Duodenal mucosa (tissue), 2 donors: ENCODE measurements at regions not wholly inside any gene's neighbourhood (a gene's known extent, or its start where the extent isn't known, plus 50 kb on each side); places are given as distances from the start of the nearest gene placed in this dataset.

Experiments
- H3K27ac ChIP-seq: one replicate; pipeline ENCODE4 v1.7.0; 2013; ENCODE audit warnings: low read depth, low read length
- H3K27me3 ChIP-seq, 2 donors: one replicate each; pipeline ENCODE4 v1.7.0; 2013; ENCODE audit warnings: low read length in 2 of 2, control low read depth in 1 of 2; ENCODE audit not compliant: insufficient read depth in 2 of 2, control insufficient read depth in 1 of 2
- H3K36me3 ChIP-seq, 2 donors: one replicate each; pipeline ENCODE4 v1.7.0; 2013; ENCODE audit warnings: low read length in 2 of 2, control low read depth in 1 of 2; ENCODE audit not compliant: insufficient read depth in 2 of 2, control insufficient read depth in 1 of 2
- H3K4me1 ChIP-seq, 2 donors: one replicate each; pipeline ENCODE4 v1.7.0; 2013; ENCODE audit warnings: low read length in 2 of 2, control low read depth in 1 of 2; ENCODE audit not compliant: insufficient read depth in 2 of 2, control insufficient read depth in 1 of 2
- H3K4me3 ChIP-seq, 2 donors: one replicate each; pipeline ENCODE4 v1.7.0; 2013; ENCODE audit warnings: low read length in 2 of 2, low read depth in 1 of 2
- H3K9ac ChIP-seq, 2 donors: one replicate each; pipeline ENCODE4 v1.7.0; 2013; ENCODE audit warnings: low read length in 2 of 2, low read depth in 1 of 2
- H3K9me3 ChIP-seq, 2 donors: one replicate each; pipeline ENCODE4 v1.7.0; 2013; ENCODE audit warnings: low read length in 2 of 2, control low read depth in 1 of 2; ENCODE audit not compliant: control insufficient read depth in 1 of 2

DNA sequence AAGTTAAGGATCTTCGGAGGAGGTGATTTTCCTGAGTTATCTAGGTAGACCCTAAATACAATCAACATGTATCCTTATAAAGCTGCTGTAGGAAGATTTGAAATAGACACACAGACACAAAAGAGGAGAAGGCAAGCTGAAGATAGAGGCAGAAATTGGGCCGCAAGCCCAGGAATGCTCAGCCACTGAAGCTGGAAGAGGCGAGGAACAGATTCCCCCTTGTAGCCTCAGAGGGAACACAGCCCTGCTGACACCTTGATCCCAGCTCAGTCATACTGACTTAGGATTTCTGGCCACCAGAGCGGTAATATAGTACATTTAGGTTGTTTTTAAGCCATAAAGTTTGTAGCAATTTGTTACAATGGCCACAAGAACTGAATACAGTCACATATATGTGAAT is 90.9 kb downstream of the ETAA1 start:
- no peak overlapping the region for H3K4me3 ChIP-seq
- no peak overlapping the region for H3K9ac ChIP-seq
- no peaks in the 10 kb centered on the region for H3K9me3 ChIP-seq
- H3K36me3 ChIP-seq: no peaks in the 10 kb centered on the region
- H3K27me3 ChIP-seq: no peaks in the 10 kb centered on the region
- no peak overlapping the region for H3K27ac ChIP-seq
- H3K4me1 ChIP-seq: no peaks in the 10 kb centered on the region

GRCh38 chr2:67489396-67489795 is 92.3 kb downstream of the ETAA1 start:
- Histone ChIP-seq H3K36me3 (no peaks in the 10 kb centered on the region), H3K4me3 (no peak overlapping the region), H3K27ac (no peak overlapping the region), H3K4me1 (no peaks in the 10 kb centered on the region), H3K9me3 (no peaks in the 10 kb centered on the region), H3K27me3 (no peaks in the 10 kb centered on the region), H3K9ac (no peak overlapping the region)

- Histone ChIP-seq H3K27ac (no peak overlapping the region), H3K36me3 (no peaks in the 10 kb centered on the region), H3K27me3 (no peaks in the 10 kb centered on the region), H3K4me1 (no peaks in the 10 kb centered on the region), H3K9me3 (no peaks in the 10 kb centered on the region), H3K9ac (no peak overlapping the region), H3K4me3 (no peak overlapping the region)
Measured at GRCh38 chr2:67498931-67499330, 101.8 kb downstream of the ETAA1 start.

DNA sequence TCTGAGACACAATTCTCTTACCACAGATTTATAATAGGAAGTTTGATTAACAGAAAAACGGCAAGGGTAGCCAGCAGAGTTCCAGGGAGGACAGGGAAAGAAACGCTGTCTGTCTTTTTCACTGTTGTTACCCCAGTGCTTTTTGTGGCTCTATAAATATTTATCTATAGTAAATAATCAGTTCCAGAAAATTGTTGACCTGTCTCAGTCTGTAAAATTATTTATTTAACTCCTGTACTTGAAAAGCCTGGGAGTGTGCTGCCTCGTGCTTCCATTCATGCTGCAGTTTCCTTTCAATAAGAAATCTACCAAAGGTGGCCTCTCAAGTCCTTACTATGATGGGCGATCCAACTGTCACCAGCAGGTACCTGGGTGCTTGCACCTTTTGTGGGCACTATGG is 102.9 kb downstream of the ETAA1 start:
- no peaks in the 10 kb centered on the region for H3K4me1 ChIP-seq
- H3K27ac ChIP-seq: no peak overlapping the region
- H3K9me3 ChIP-seq: no peaks in the 10 kb centered on the region
- H3K4me3 ChIP-seq: no peak overlapping the region
- no peak overlapping the region for H3K9ac ChIP-seq
- H3K27me3 ChIP-seq: no peaks in the 10 kb centered on the region
- no peaks in the 10 kb centered on the region for H3K36me3 ChIP-seq

GRCh38 chr2:67500541-67500940 is 103.4 kb downstream of the ETAA1 start:
- Histone ChIP-seq H3K4me1 (no peaks in the 10 kb centered on the region), H3K36me3 (no peaks in the 10 kb centered on the region), H3K9me3 (no peaks in the 10 kb centered on the region)

GRCh38 chr2:67502346-67503065 is 105.4 kb downstream of the ETAA1 start:
- H3K27me3 ChIP-seq: no peaks in the 10 kb centered on the region
- H3K36me3 ChIP-seq: no peaks in the 10 kb centered on the region
- no peak overlapping the region for H3K27ac ChIP-seq
- H3K4me1 ChIP-seq: no peaks in the 10 kb centered on the region
- H3K9ac ChIP-seq: no peak overlapping the region
- no peak overlapping the region for H3K4me3 ChIP-seq
- H3K9me3 ChIP-seq: no peaks in the 10 kb centered on the region

More at GRCh38 chr2:67500541-67500940, 103.4 kb downstream of the ETAA1 start:
- Histone ChIP-seq H3K4me3 (no peak overlapping the region), H3K9ac (no peak overlapping the region), H3K27me3 (no peaks in the 10 kb centered on the region), H3K27ac (no peak overlapping the region)

- H3K9ac ChIP-seq: no peak overlapping the region
- no peaks in the 10 kb centered on the region for H3K4me1 ChIP-seq
- no peaks in the 10 kb centered on the region for H3K36me3 ChIP-seq
- no peaks in the 10 kb centered on the region for H3K9me3 ChIP-seq
- no peak overlapping the region for H3K27ac ChIP-seq
- H3K27me3 ChIP-seq: no peaks in the 10 kb centered on the region
- no peak overlapping the region for H3K4me3 ChIP-seq
Measured at GRCh38 chr2:67503066-67503795, 106.1 kb downstream of the ETAA1 start.

- Histone ChIP-seq H3K36me3 (no peaks in the 10 kb centered on the region), H3K4me3 (no peak overlapping the region), H3K27me3 (no peaks in the 10 kb centered on the region), H3K9me3 (no peaks in the 10 kb centered on the region), H3K4me1 (no peaks in the 10 kb centered on the region), H3K9ac (no peak overlapping the region), H3K27ac (no peak overlapping the region)
Measured at GRCh38 chr2:67510745-67511144, 113.6 kb downstream of the ETAA1 start.

DNA sequence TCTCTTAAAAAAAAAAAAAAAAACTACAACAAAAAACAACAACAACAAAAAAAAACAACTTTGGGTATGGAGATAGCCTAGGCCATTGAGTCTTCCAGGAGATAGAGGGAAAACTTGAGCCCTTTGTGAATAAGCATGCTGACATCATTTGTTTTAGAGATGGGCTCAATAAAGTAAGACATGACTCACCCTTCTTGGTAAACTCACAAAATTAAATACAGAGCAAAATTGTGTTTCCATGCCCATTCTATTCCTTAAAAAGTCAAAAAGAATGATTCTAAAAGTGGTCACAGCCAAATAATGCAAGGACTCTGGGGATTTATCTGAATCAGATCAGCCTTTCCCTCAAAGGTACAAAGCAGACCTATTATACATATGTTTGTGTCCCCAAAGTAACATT is 117.4 kb downstream of the ETAA1 start:
- Histone ChIP-seq H3K27me3 (no peaks in the 10 kb centered on the region), H3K27ac (no peak overlapping the region), H3K36me3 (no peaks in the 10 kb centered on the region), H3K9ac (no peak overlapping the region), H3K9me3 (no peaks in the 10 kb centered on the region), H3K4me3 (no peak overlapping the region), H3K4me1 (peaks cover 0 to 4% of the 10 kb centered on the region in 2 donors)

GRCh38 chr2:67515056-67515455 is 117.9 kb downstream of the ETAA1 start:
- no peak overlapping the region for H3K27ac ChIP-seq
- H3K4me3 ChIP-seq: no peak overlapping the region
- no peaks in the 10 kb centered on the region for H3K9me3 ChIP-seq
- no peak overlapping the region for H3K9ac ChIP-seq
- H3K4me1 ChIP-seq: peaks cover 0 to 4% of the 10 kb centered on the region in 2 donors
- no peaks in the 10 kb centered on the region for H3K27me3 ChIP-seq
- H3K36me3 ChIP-seq: no peaks in the 10 kb centered on the region
